H1 (cell line): ENCODE measurements at regions not wholly inside any gene's neighbourhood (a gene's known extent, or its start where the extent isn't known, plus 50 kb on each side); places are given as distances from the start of the nearest gene placed in this dataset.

Experiments used
- CHD1 ChIP-seq: IDR thresholded peaks from 2 replicates; pipeline ENCODE4 v1.6.1; 2012; ENCODE audit warnings: low read depth, low read length, improper control_type of control experiment
- CHD2 ChIP-seq: IDR thresholded peaks from 2 replicates; pipeline ENCODE4 v1.6.1; 2012; ENCODE audit warnings: low read length, improper control_type of control experiment
- CHD7 ChIP-seq: fragments of 300-600 bp; sonication (generic); IDR thresholded peaks from 2 replicates; pipeline ENCODE4 v1.7.1; 2012; ENCODE audit warnings: low read length, moderate library complexity, mild to moderate bottlenecking, inconsistent platforms; ENCODE audit not compliant: insufficient replicate concordance
- EP300 ChIP-seq, 2 experiments: IDR thresholded peaks; 1 replicate in 1 of 2; 2 replicates in 1 of 2; pipeline ENCODE4 v1.6.1; 2011 to 2012; ENCODE audit warnings: low read depth in 2 of 2, low read length in 2 of 2, mild to moderate bottlenecking in 2 of 2, borderline replicate concordance in 1 of 2, inconsistent platforms in 1 of 2, moderate library complexity in 1 of 2
- EZH2 ChIP-seq: fragments of 200-600 bp; sonication (generic); IDR thresholded peaks from 2 replicates; pipeline ENCODE4 v1.7.1; 2012; ENCODE audit warnings: low read depth, mild to moderate bottlenecking, moderate library complexity, low read length, inconsistent platforms; ENCODE audit not compliant: severe bottlenecking
- FOSL1 ChIP-seq: IDR thresholded peaks from 2 replicates; pipeline ENCODE4 v1.6.1; 2011; ENCODE audit warnings: mild to moderate bottlenecking, low read depth, low read length, moderate library complexity; ENCODE audit not compliant: insufficient read depth
- RFX5 ChIP-seq: IDR thresholded peaks from 2 replicates; pipeline ENCODE4 v1.6.1; 2011; ENCODE audit warnings: low read depth, low read length, improper control_type of control experiment, borderline replicate concordance
- SAP30 ChIP-seq: fragments of 300-600 bp; sonication (generic); IDR thresholded peaks from 2 replicates; pipeline ENCODE4 v1.7.1; 2012; ENCODE audit warnings: low read length, moderate library complexity, mild to moderate bottlenecking, inconsistent platforms; ENCODE audit not compliant: insufficient read depth, insufficient replicate concordance
- SIRT6 ChIP-seq: IDR thresholded peaks from one replicate; pipeline ENCODE4 v1.7.1; 2012; ENCODE audit warnings: low read length, inconsistent platforms
- SIX5 ChIP-seq: IDR thresholded peaks from 2 replicates; pipeline ENCODE4 v1.6.1; 2011; ENCODE audit warnings: mild to moderate bottlenecking, low read depth, low read length
- SP2 ChIP-seq: IDR thresholded peaks from 2 replicates; pipeline ENCODE4 v1.6.1; 2012; ENCODE audit warnings: mild to moderate bottlenecking, low read length, inconsistent platforms
- SP4 ChIP-seq: IDR thresholded peaks from 2 replicates; pipeline ENCODE4 v1.6.1; 2012; ENCODE audit warnings: low read length, inconsistent platforms
- ZNF274 ChIP-seq: IDR thresholded peaks from 2 replicates; pipeline ENCODE4 v1.7.0; 2012; ENCODE audit warnings: low read length, borderline replicate concordance; ENCODE audit errors: extremely low read depth

- no peak for TF ChIP-seq CHD7
- TF ChIP-seq EP300 (IDR thresholded peaks at IDR 0.05; ENCODE audit: borderline replicate concordance in 1 of 2, low read depth in 2 of 2, low read length in 2 of 2) = no peak
- no peak for TF ChIP-seq SP4
- TF ChIP-seq SP2 = no peak
- TF ChIP-seq ZNF274 = no peak
- TF ChIP-seq CHD2 = no peak
- TF ChIP-seq SAP30 = no peak
- no peak for TF ChIP-seq EZH2
- no peak for TF ChIP-seq RFX5
- no peak for TF ChIP-seq SIX5
- TF ChIP-seq SIRT6 = no peak
- TF ChIP-seq CHD1 = no peak
- no peak for TF ChIP-seq FOSL1
Measured at GRCh38 chr7:41792120-41792519, 89.2 kb upstream of the INHBA start (continued).
